Cardiac muscle cell (in vitro differentiated cells and primary cell): ENCODE measurements at regions not wholly inside any gene's neighbourhood (a gene's known extent, or its start where the extent isn't known, plus 50 kb on each side); places are given as distances from the start of the nearest gene placed in this dataset.

Experiments
- DNase-seq, 2 donors: peaks; one replicate each; pipeline versions ENCODE4 v3.0.0 to v3.0.0-alpha.2; 2010 to 2017; ENCODE audit warnings: low read depth in 1 of 2, low spot score in 1 of 2
- H3K27ac ChIP-seq: fragments of 200-600 bp; sonication (generic); 2 replicates; pipeline ENCODE4 v1.5.1; 2016
- H3K27me3 ChIP-seq: fragments of 200-600 bp; sonication (generic); 2 replicates; pipeline ENCODE4 v1.6.0; 2016; ENCODE audit warnings: control low read depth
- H3K36me3 ChIP-seq: fragments of 200-600 bp; sonication (generic); 2 replicates; pipeline ENCODE4 v1.5.1; 2016; ENCODE audit warnings: control low read depth
- H3K4me1 ChIP-seq: fragments of 200-600 bp; sonication (generic); 2 replicates; pipeline ENCODE4 v1.8.1; 2017; ENCODE audit warnings: low read depth, mild to moderate bottlenecking, mixed run types
- H3K4me3 ChIP-seq: fragments of 200-600 bp; sonication (generic); 2 replicates; pipeline ENCODE4 v1.5.1; 2016; ENCODE audit warnings: mild to moderate bottlenecking
- H3K9me3 ChIP-seq: fragments of 200-600 bp; sonication (generic); 2 replicates; pipeline ENCODE4 v1.5.1; 2017; ENCODE audit warnings: low read depth, mild to moderate bottlenecking, control low read depth
- CTCF ChIP-seq: IDR thresholded peaks from 2 replicates; pipeline ENCODE4 v1.5.1; 2012; ENCODE audit warnings: low read depth, mild to moderate bottlenecking, low read length

- no peaks in the 10 kb centered on the region for H3K4me1 ChIP-seq
- TF ChIP-seq CTCF = no peak
- H3K9me3 ChIP-seq = no peaks in the 10 kb centered on the region
- no peaks in the 10 kb centered on the region for H3K36me3 ChIP-seq
- H3K4me3 ChIP-seq = no peak overlapping the region
- peak in 1 of 2 donors; percentile 1 for DNase-seq
- H3K27me3 ChIP-seq = no peaks in the 10 kb centered on the region
- H3K27ac ChIP-seq = no peak overlapping the region
Measured at GRCh38 chr9:104025104-104025503, 69.0 kb upstream of the SMC2 start.

- DNase-seq = peak in 1 of 2 donors; percentile 11
- no peak for TF ChIP-seq CTCF
- no peak overlapping the region for H3K27ac ChIP-seq
- no peaks in the 10 kb centered on the region for H3K4me1 ChIP-seq
- no peaks in the 10 kb centered on the region for H3K9me3 ChIP-seq
- H3K27me3 ChIP-seq = no peaks in the 10 kb centered on the region
- H3K36me3 ChIP-seq = no peaks in the 10 kb centered on the region
- H3K4me3 ChIP-seq = no peak overlapping the region
Measured at GRCh38 chr9:104025945-104026344, 68.2 kb upstream of the SMC2 start.

GRCh38 chr9:104027295-104027694 lies 66.8 kb upstream of the SMC2 start:
- Histone ChIP-seq H3K9me3 (no peaks in the 10 kb centered on the region), H3K4me1 (no peaks in the 10 kb centered on the region), H3K4me3 (no peak overlapping the region), H3K27me3 (no peaks in the 10 kb centered on the region), H3K36me3 (no peaks in the 10 kb centered on the region), H3K27ac (no peak overlapping the region)
- DNase-seq = no peak
- TF ChIP-seq CTCF = no peak

GRCh38 chr9:104028827-104029226 lies 65.3 kb upstream of the SMC2 start:
- TF ChIP-seq CTCF = no peak
- no peaks in the 10 kb centered on the region for H3K4me1 ChIP-seq
- no peak overlapping the region for H3K27ac ChIP-seq
- H3K36me3 ChIP-seq = no peaks in the 10 kb centered on the region
- no peaks in the 10 kb centered on the region for H3K27me3 ChIP-seq
- H3K9me3 ChIP-seq = no peaks in the 10 kb centered on the region
- H3K4me3 ChIP-seq = no peak overlapping the region
- DNase-seq = no peak
